PC-9 (cell line): ENCODE measurements at regions not wholly inside any gene's neighbourhood (a gene's known extent, or its start where the extent isn't known, plus 50 kb on each side); places are given as distances from the start of the nearest gene placed in this dataset.

Experiments used
- BruUV-seq: library from RNA; stranded (reverse); fragments of 400-500 nt; replicated peaks from 2 replicates; lab custom pipeline; 2021; lab: Mats Ljungman, UMichigan
- CTCF ChIA-PET: fragments of 300-600 bp; sonication (Branson Sonifier 250); formaldehyde crosslinking; loops from one replicate; lab custom pipeline; 2022; ENCODE audit warnings: antibody characterized with exemption; lab: Charles Lee
- POLR2A ChIA-PET: fragments of 300-600 bp; sonication (Branson Sonifier 250); formaldehyde crosslinking; loops from one replicate; lab custom pipeline; 2022; ENCODE audit warnings: antibody characterized with exemption; ENCODE audit not compliant: unreplicated experiment; lab: Charles Lee
- DNase-seq, 2 experiments: peaks; one replicate each; pipeline versions ENCODE4 v3.0.0 to v3.0.0-alpha.2; 2015 to 2022; ENCODE audit warnings: mixed read lengths in 1 of 2
- H2AFZ ChIP-seq: fragments of 200-600 bp; sonication (generic); 2 replicates; pipeline ENCODE4 v1.8.1; 2017; ENCODE audit warnings: antibody characterized with exemption
- H3F3A ChIP-seq: fragments of 200-600 bp; sonication (generic); 2 replicates; pipeline ENCODE4 v1.8.1; 2017; ENCODE audit warnings: antibody characterized with exemption, mild to moderate bottlenecking, low read depth; ENCODE audit not compliant: insufficient read depth
- H3K27ac ChIP-seq: fragments of 200-600 bp; sonication (generic); 2 replicates; pipeline ENCODE4 v1.6.1; 2016; ENCODE audit warnings: mixed run types
- H3K27me3 ChIP-seq: fragments of 200-600 bp; sonication (generic); 2 replicates; pipeline ENCODE4 v1.6.1; 2016; ENCODE audit warnings: low read depth, mixed run types; ENCODE audit not compliant: insufficient read depth
- H3K36me3 ChIP-seq: fragments of 200-600 bp; sonication (generic); 2 replicates; pipeline ENCODE4 v1.6.1; 2016; ENCODE audit warnings: low read depth, mixed run types
- H3K4me1 ChIP-seq: fragments of 200-600 bp; sonication (generic); replicated peaks from 2 replicates; pipeline ENCODE4 v1.6.1; 2016; ENCODE audit warnings: mixed run types; ENCODE audit not compliant: insufficient read depth
- H3K4me2 ChIP-seq: fragments of 200-600 bp; sonication (generic); 2 replicates; pipeline ENCODE4 v1.6.1; 2017; ENCODE audit warnings: mixed run types
- H3K4me3 ChIP-seq: fragments of 200-600 bp; sonication (generic); 2 replicates; pipeline ENCODE4 v1.6.1; 2016; ENCODE audit warnings: mixed run types
- H3K79me2 ChIP-seq: fragments of 200-600 bp; sonication (generic); 2 replicates; pipeline ENCODE4 v1.6.1; 2017; ENCODE audit warnings: low read depth, mixed run types
- H3K9me2 ChIP-seq: fragments of 200-600 bp; sonication (generic); 2 replicates; pipeline ENCODE4 v1.8.1; 2017; ENCODE audit warnings: mild to moderate bottlenecking; ENCODE audit not compliant: insufficient read depth
- H3K9me3 ChIP-seq: fragments of 200-600 bp; sonication (generic); 2 replicates; pipeline ENCODE4 v1.8.1; 2016; ENCODE audit warnings: low read depth; ENCODE audit not compliant: insufficient read depth
- H4K20me1 ChIP-seq: fragments of 200-600 bp; sonication (generic); 2 replicates; pipeline ENCODE4 v1.8.1; 2017; ENCODE audit not compliant: insufficient read depth
- EZH2 ChIP-seq: fragments of 200-600 bp; sonication (generic); IDR thresholded peaks from 2 replicates; pipeline ENCODE4 v1.8.0; 2017; ENCODE audit warnings: antibody characterized with exemption, low read depth
- intact Hi-C: fragments of 100-400 bp; cut with micrococcal nuclease; formaldehyde crosslinking; loops from one replicate; pipeline ENCODE4 v1.10.0; 2022; ENCODE audit not compliant: unreplicated experiment
- TF ChIP-seq, protein P1 (sequence below): fragments of 200-600 bp; sonication (generic); conservative IDR thresholded peaks from 2 replicates; pipeline ENCODE4 v1.6.1; 2017; ENCODE audit warnings: mixed run types, antibody characterized with exemption, mild to moderate bottlenecking, moderate library complexity

- Histone ChIP-seq H3K4me3 (no peak overlapping the region), H3K27me3 (no peaks in the 10 kb centered on the region), H3K9me3 (no peaks in the 10 kb centered on the region; the same call in 1 of the 2 replicates), H3K36me3 (no peaks in the 10 kb centered on the region), H3K27ac (no peak overlapping the region), H3F3A (no peaks in the 10 kb centered on the region), H2AFZ (no peak overlapping the region), H3K4me2 (no peak overlapping the region), H3K9me2 (no peaks in the 10 kb centered on the region), H3K4me1 (no peaks in the 10 kb centered on the region), H3K79me2 (no peaks in the 10 kb centered on the region), H4K20me1 (no peaks in the 10 kb centered on the region)
- CTCF ChIA-PET: no interaction called here
- no TSS peak for BruUV-seq
- DNase-seq: no peak
- intact Hi-C loops: no loop called here
- POLR2A ChIA-PET: no interaction called here
- no peak for TF ChIP-seq EZH2
- TF ChIP-seq, protein P1, sequence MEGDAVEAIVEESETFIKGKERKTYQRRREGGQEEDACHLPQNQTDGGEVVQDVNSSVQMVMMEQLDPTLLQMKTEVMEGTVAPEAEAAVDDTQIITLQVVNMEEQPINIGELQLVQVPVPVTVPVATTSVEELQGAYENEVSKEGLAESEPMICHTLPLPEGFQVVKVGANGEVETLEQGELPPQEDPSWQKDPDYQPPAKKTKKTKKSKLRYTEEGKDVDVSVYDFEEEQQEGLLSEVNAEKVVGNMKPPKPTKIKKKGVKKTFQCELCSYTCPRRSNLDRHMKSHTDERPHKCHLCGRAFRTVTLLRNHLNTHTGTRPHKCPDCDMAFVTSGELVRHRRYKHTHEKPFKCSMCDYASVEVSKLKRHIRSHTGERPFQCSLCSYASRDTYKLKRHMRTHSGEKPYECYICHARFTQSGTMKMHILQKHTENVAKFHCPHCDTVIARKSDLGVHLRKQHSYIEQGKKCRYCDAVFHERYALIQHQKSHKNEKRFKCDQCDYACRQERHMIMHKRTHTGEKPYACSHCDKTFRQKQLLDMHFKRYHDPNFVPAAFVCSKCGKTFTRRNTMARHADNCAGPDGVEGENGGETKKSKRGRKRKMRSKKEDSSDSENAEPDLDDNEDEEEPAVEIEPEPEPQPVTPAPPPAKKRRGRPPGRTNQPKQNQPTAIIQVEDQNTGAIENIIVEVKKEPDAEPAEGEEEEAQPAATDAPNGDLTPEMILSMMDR: no peak
These were observed 248.8 kb downstream of the C3orf38 start for GRCh38 chr3:88398581-88398980.

DNA sequence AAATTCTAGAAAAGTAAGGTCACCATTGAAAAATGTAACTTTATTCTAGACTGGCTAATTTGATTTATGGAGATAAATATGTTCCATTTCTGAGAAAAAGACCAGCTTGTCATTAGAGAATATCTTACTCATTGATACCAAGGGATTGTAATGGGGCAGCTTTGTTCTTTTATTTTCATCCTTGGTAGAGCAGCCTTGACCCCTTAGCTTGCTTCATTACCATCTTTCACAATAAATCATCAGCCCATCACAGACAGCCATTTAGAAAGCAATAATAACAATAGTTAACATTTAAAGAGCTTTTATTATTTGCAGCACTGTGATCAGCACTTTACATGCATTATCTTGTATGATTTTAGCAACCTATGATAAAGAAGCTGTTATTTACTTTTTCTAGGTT is 253.6 kb downstream of the C3orf38 start:
- Histone ChIP-seq H2AFZ (no peak overlapping the region), H3K4me3 (no peak overlapping the region), H3F3A (no peaks in the 10 kb centered on the region), H4K20me1 (no peaks in the 10 kb centered on the region), H3K27me3 (no peaks in the 10 kb centered on the region), H3K9me3 (no peaks in the 10 kb centered on the region; the same call in 1 of the 2 replicates), H3K36me3 (no peaks in the 10 kb centered on the region), H3K9me2 (no peaks in the 10 kb centered on the region), H3K27ac (no peak overlapping the region), H3K4me1 (no peaks in the 10 kb centered on the region), H3K79me2 (no peaks in the 10 kb centered on the region), H3K4me2 (no peak overlapping the region)
- TF ChIP-seq, protein P1: no peak
- TF ChIP-seq EZH2: no peak
- ChIA-PET POLR2A (no interaction called here), CTCF (no interaction called here)
- intact Hi-C loops: no loop called here
- no peak for DNase-seq
- BruUV-seq: no TSS peak

DNA sequence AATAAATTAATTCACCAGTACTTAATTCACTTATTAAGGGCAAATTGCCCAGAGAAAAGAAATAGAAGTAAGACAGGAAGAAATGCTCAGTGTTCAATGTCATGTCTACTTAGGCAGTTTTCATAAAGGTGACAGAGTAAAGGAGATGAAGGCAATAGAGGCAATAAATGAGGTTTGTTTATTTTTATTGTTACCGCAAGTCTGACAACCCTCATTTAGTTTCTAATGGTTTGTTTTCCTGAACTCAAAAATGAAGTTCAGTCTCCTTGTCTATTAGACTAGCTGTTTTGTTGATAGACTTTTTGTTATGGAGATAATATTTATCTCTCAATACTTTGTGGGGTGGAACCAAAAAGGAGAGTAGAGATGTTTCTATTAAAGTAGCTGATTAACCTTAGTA is 258.3 kb downstream of the C3orf38 start:
- Histone ChIP-seq H3K4me1 (no peaks in the 10 kb centered on the region), H3K27me3 (no peaks in the 10 kb centered on the region), H2AFZ (no peak overlapping the region), H3K79me2 (no peaks in the 10 kb centered on the region), H4K20me1 (no peaks in the 10 kb centered on the region), H3K4me3 (no peak overlapping the region), H3K9me2 (no peaks in the 10 kb centered on the region), H3F3A (no peaks in the 10 kb centered on the region), H3K27ac (no peak overlapping the region), H3K36me3 (no peaks in the 10 kb centered on the region), H3K9me3 (no peaks in the 10 kb centered on the region), H3K4me2 (no peak overlapping the region)
- no TSS peak for BruUV-seq
- DNase-seq: no peak
- ChIA-PET POLR2A (no interaction called here), CTCF (no interaction called here)
- TF ChIP-seq, protein P1: no peak
- no peak for TF ChIP-seq EZH2
- intact Hi-C loops: no loop called here
